ENCODE measurements at regions not wholly inside any gene's neighbourhood (a gene's known extent, or its start where the extent isn't known, plus 50 kb on each side); places are given as distances from the start of the nearest gene placed in this dataset.

- Histone ChIP-seq H2AFZ (ENCODE audit: low read depth, low read length) (no peak overlapping the region), H3K27me3 (ENCODE audit: insufficient read depth, low read length) (no peaks in the 10 kb centered on the region), H3K4me1 (ENCODE audit: insufficient read depth, low read length) (no peaks in the 10 kb centered on the region), H3K4me3 (ENCODE audit: low read length) (no peak overlapping the region), H3K9me3 (ENCODE audit: low read length) (peaks cover 3% of the 10 kb centered on the region), H3K36me3 (ENCODE audit: insufficient read depth, low read length) (no peaks in the 10 kb centered on the region)
Observed at GRCh38 chr5:166488560-166488959, 1802.9 kb upstream of the WWC1 start.

DNA sequence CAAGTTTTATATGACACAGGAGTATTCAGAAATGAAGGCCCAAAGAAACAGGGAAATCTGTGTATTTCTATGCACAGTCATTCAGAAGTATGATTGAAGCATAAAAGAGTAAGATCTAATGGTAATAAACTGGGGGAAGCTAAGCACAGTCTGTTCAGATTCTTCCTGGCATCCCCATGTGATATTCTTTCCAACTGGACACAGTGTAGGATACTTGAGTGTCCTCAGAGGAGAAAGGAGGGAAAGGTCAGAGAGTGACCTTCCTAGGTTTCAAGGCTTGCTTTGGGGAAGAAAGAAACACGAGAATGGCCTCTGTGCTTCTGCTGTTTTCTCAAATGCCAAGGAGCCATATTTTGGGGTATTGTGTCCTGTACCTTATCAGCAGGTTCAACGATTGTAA lies 1798.4 kb upstream of the WWC1 start:
- H3K4me3 ChIP-seq (ENCODE audit: low read length) = no peak overlapping the region
- no peaks in the 10 kb centered on the region for H3K4me1 ChIP-seq (ENCODE audit: insufficient read depth, low read length)
- no peak overlapping the region for H2AFZ ChIP-seq (ENCODE audit: low read depth, low read length)
- H3K9me3 ChIP-seq (ENCODE audit: low read length) = no peaks in the 10 kb centered on the region
- H3K36me3 ChIP-seq (ENCODE audit: insufficient read depth, low read length) = no peaks in the 10 kb centered on the region
- no peaks in the 10 kb centered on the region for H3K27me3 ChIP-seq (ENCODE audit: insufficient read depth, low read length)

GRCh38 chr5:166493612-166494011 lies 1797.8 kb upstream of the WWC1 start:
- H3K27me3 ChIP-seq (ENCODE audit: insufficient read depth, low read length) = no peaks in the 10 kb centered on the region
- H3K36me3 ChIP-seq (ENCODE audit: insufficient read depth, low read length) = no peaks in the 10 kb centered on the region
- no peak overlapping the region for H3K4me3 ChIP-seq (ENCODE audit: low read length)
- no peaks in the 10 kb centered on the region for H3K4me1 ChIP-seq (ENCODE audit: insufficient read depth, low read length)
- no peaks in the 10 kb centered on the region for H3K9me3 ChIP-seq (ENCODE audit: low read length)
- H2AFZ ChIP-seq (ENCODE audit: low read depth, low read length) = no peak overlapping the region

GRCh38 chr5:166497496-166498104 lies 1793.8 kb upstream of the WWC1 start:
- H3K9me3 ChIP-seq (ENCODE audit: low read length) = no peaks in the 10 kb centered on the region
- no peak overlapping the region for H2AFZ ChIP-seq (ENCODE audit: low read depth, low read length)
- H3K27me3 ChIP-seq (ENCODE audit: insufficient read depth, low read length) = no peaks in the 10 kb centered on the region
- H3K4me1 ChIP-seq (ENCODE audit: insufficient read depth, low read length) = no peaks in the 10 kb centered on the region
- H3K36me3 ChIP-seq (ENCODE audit: insufficient read depth, low read length) = no peaks in the 10 kb centered on the region
- H3K4me3 ChIP-seq (ENCODE audit: low read length) = no peak overlapping the region

DNA sequence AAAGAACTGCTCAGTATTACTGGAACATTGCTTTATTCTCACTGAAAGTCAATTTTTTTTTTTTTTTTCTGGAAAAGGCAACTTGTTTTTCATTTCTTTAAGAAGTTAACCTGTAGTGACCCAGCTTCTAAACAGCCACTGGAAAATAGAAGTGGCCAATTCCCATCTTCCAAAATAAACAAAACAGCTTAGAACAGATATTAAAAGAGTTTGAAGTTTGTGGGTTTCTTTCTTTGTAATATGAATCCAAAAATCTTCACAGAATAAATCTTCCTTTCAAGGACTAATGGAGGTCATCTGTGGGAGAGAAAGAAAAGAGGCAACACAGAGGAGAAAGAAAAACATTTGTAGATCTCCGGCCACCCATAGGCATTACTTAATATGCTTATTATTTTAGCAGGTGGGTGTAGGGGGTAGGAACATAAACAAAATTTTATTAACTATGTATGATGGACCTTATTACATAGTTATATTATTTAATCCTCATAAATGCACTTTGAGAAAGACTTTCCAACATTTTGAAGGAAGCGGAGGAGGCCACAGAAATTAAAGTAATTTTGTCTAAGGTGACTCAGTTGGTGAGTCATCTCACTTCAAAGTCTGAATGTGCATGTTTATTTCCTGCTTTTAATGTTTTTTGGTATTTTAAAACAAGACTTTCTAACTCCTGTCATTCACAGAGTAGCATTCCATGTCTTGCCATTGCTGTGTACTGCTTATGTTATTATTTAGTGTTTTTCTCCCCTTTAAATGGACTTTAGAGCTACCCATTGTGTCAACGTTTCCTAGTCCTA lies 1791.8 kb upstream of the WWC1 start:
- Histone ChIP-seq H3K36me3 (ENCODE audit: insufficient read depth, low read length) (no peaks in the 10 kb centered on the region), H3K4me3 (ENCODE audit: low read length) (no peak overlapping the region), H3K4me1 (ENCODE audit: insufficient read depth, low read length) (no peaks in the 10 kb centered on the region), H3K9me3 (ENCODE audit: low read length) (no peaks in the 10 kb centered on the region), H2AFZ (ENCODE audit: low read depth, low read length) (no peak overlapping the region), H3K27me3 (ENCODE audit: insufficient read depth, low read length) (no peaks in the 10 kb centered on the region)

- Histone ChIP-seq H2AFZ (ENCODE audit: low read depth, low read length) (no peak overlapping the region), H3K9me3 (ENCODE audit: low read length) (no peaks in the 10 kb centered on the region), H3K27me3 (ENCODE audit: insufficient read depth, low read length) (no peaks in the 10 kb centered on the region), H3K4me3 (ENCODE audit: low read length) (no peak overlapping the region), H3K4me1 (ENCODE audit: insufficient read depth, low read length) (peaks cover 4% of the 10 kb centered on the region), H3K36me3 (ENCODE audit: insufficient read depth, low read length) (no peaks in the 10 kb centered on the region)
Observed at GRCh38 chr5:166503506-166503905, 1787.9 kb upstream of the WWC1 start.

- peaks cover 4% of the 10 kb centered on the region for H3K4me1 ChIP-seq (ENCODE audit: insufficient read depth, low read length)
- no peaks in the 10 kb centered on the region for H3K27me3 ChIP-seq (ENCODE audit: insufficient read depth, low read length)
- no peak overlapping the region for H3K4me3 ChIP-seq (ENCODE audit: low read length)
- no peaks in the 10 kb centered on the region for H3K36me3 ChIP-seq (ENCODE audit: insufficient read depth, low read length)
- H3K9me3 ChIP-seq (ENCODE audit: low read length) = no peaks in the 10 kb centered on the region
- H2AFZ ChIP-seq (ENCODE audit: low read depth, low read length) = no peak overlapping the region
Observed at GRCh38 chr5:166505067-166505466, 1786.4 kb upstream of the WWC1 start.

DNA sequence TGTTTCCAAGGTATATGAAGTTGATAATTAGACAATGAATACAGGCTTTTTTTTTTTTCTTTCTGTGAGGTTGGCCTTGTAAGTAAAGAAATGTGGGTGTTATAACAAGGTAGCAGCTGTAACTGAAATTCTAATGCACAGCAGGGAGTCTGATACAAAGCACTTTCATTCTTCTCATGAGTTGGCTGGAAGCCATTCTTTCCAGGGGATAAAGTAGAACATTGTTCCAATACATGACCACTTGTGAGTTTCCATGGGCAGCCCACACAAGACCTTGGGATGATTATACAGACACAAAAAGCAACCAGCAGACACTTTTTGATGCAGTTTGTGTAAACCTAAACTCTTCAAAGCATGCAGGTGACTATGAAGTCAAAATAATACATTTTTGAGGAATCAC lies 1785.9 kb upstream of the WWC1 start:
- H3K4me3 ChIP-seq (ENCODE audit: low read length) = no peak overlapping the region

GRCh38 chr5:166507810-166508425 lies 1783.5 kb upstream of the WWC1 start:
- H3K36me3 ChIP-seq (ENCODE audit: insufficient read depth, low read length) = no peaks in the 10 kb centered on the region
- H3K4me1 ChIP-seq (ENCODE audit: insufficient read depth, low read length) = peaks cover 4% of the 10 kb centered on the region
- no peak overlapping the region for H3K4me3 ChIP-seq (ENCODE audit: low read length)
- H2AFZ ChIP-seq (ENCODE audit: low read depth, low read length) = no peak overlapping the region
- no peaks in the 10 kb centered on the region for H3K27me3 ChIP-seq (ENCODE audit: insufficient read depth, low read length)
- no peaks in the 10 kb centered on the region for H3K9me3 ChIP-seq (ENCODE audit: low read length)

More for the DNA sequence above, 1785.9 kb upstream of the WWC1 start:
- H3K36me3 ChIP-seq (ENCODE audit: insufficient read depth, low read length) = no peaks in the 10 kb centered on the region
- H3K9me3 ChIP-seq (ENCODE audit: low read length) = no peaks in the 10 kb centered on the region
- H3K27me3 ChIP-seq (ENCODE audit: insufficient read depth, low read length) = no peaks in the 10 kb centered on the region
- H3K4me1 ChIP-seq (ENCODE audit: insufficient read depth, low read length) = peaks cover 4% of the 10 kb centered on the region
- H2AFZ ChIP-seq (ENCODE audit: low read depth, low read length) = no peak overlapping the region

DNA sequence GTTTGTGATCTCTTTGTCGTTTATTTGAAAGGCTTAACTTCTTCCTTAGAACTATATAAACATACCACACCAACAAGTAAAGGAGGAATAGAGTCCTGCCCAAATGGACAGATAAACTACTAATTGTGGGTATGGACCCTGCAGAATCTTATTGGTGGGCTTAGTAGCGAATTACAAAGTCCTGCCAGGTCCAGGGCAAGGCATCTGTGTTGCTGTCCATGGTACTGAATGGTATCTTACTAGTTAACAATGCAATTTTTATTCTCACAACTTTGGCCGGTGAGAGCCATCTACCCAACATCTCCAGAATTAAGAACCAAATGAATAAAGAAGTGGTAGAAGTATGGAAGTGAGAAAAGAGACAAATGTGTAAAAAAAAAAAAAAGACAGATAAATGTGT lies 1782.4 kb upstream of the WWC1 start:
- Histone ChIP-seq H3K36me3 (ENCODE audit: insufficient read depth, low read length) (no peaks in the 10 kb centered on the region), H3K9me3 (ENCODE audit: low read length) (no peaks in the 10 kb centered on the region), H3K27me3 (ENCODE audit: insufficient read depth, low read length) (no peaks in the 10 kb centered on the region), H2AFZ (ENCODE audit: low read depth, low read length) (no peak overlapping the region), H3K4me1 (ENCODE audit: insufficient read depth, low read length) (peaks cover 4% of the 10 kb centered on the region), H3K4me3 (ENCODE audit: low read length) (no peak overlapping the region)

- Histone ChIP-seq H3K27me3 (ENCODE audit: insufficient read depth, low read length) (no peaks in the 10 kb centered on the region), H3K36me3 (ENCODE audit: insufficient read depth, low read length) (no peaks in the 10 kb centered on the region), H3K4me3 (ENCODE audit: low read length) (no peak overlapping the region), H2AFZ (ENCODE audit: low read depth, low read length) (no peak overlapping the region), H3K4me1 (ENCODE audit: insufficient read depth, low read length) (no peaks in the 10 kb centered on the region), H3K9me3 (ENCODE audit: low read length) (no peaks in the 10 kb centered on the region)
Observed at GRCh38 chr5:166517976-166518375, 1773.5 kb upstream of the WWC1 start.

DNA sequence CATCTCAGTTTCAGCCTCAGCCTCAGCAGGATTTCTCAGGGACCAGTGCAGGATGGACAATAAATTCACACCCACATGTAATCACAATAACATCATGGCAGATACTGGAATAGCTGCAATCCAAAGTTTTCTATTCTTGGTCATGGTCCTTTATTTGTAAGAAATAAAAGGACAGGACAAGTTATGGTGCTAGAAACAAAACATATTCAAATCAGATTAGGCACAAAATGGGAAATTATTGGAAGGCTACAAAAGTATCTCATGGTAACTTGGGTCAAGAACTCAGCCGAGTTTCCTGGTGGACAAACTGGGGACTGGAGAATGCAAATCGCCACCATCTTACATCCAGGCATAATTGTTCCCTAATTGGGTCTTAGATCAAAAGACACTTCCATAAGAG lies 1768.2 kb upstream of the WWC1 start:
- Histone ChIP-seq H3K4me3 (ENCODE audit: low read length) (no peak overlapping the region), H3K4me1 (ENCODE audit: insufficient read depth, low read length) (peaks cover 2% of the 10 kb centered on the region), H3K27me3 (ENCODE audit: insufficient read depth, low read length) (no peaks in the 10 kb centered on the region), H3K9me3 (ENCODE audit: low read length) (no peaks in the 10 kb centered on the region), H2AFZ (ENCODE audit: low read depth, low read length) (peak overlapping the region; percentile 2), H3K36me3 (ENCODE audit: insufficient read depth, low read length) (no peaks in the 10 kb centered on the region)

DNA sequence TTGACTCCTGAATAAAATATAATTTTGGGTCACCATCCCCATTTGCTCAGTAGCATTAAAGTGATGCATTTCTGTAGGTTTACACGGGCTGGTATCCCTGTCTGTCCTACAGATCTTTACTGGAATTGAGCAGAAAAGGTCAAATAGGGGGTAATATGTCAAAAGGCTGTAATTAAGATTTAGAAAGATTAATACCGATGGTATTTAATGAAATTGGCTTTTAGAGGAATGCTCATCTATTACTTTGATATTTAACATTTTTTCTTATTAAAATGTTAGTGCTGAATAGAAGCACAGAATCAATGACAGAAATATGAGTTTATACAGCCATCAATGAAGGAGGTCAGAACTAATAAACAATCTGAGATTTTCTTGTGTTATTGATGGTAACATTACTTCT lies 1762.2 kb upstream of the WWC1 start:
- Histone ChIP-seq H2AFZ (ENCODE audit: low read depth, low read length) (no peak overlapping the region), H3K9me3 (ENCODE audit: low read length) (no peaks in the 10 kb centered on the region), H3K27me3 (ENCODE audit: insufficient read depth, low read length) (no peaks in the 10 kb centered on the region), H3K36me3 (ENCODE audit: insufficient read depth, low read length) (no peaks in the 10 kb centered on the region), H3K4me1 (ENCODE audit: insufficient read depth, low read length) (peaks cover 2% of the 10 kb centered on the region), H3K4me3 (ENCODE audit: low read length) (no peak overlapping the region)

Data from neuron (in vitro differentiated cells).